ENCODE measurements at regions not wholly inside any gene's neighbourhood (a gene's known extent, or its start where the extent isn't known, plus 50 kb on each side); places are given as distances from the start of the nearest gene placed in this dataset.

GRCh38 chr2:167489325-167489724 lies 601.0 kb downstream of the XIRP2 start:
- no peak overlapping the region for H3K4me2 ChIP-seq (ENCODE audit: control insufficient read depth, extremely low read depth, insufficient read depth, low read depth, low read length)
- DNase-seq (ENCODE audit: low read depth, low spot score) (no peak), FAIRE-seq (no peak)
- H3K9ac ChIP-seq (ENCODE audit: control insufficient read depth, extremely low read depth, insufficient read depth, low read length): no peak overlapping the region
- no peaks in the 10 kb centered on the region for H3K4me1 ChIP-seq (ENCODE audit: control insufficient read depth, extremely low read depth, insufficient read depth, low read length)
- H3K27me3 ChIP-seq (ENCODE audit: control insufficient read depth, extremely low read depth, insufficient read depth, low read length): no peaks in the 10 kb centered on the region
- dilution Hi-C loops (cut with MboI; ENCODE audit: extremely low pct_ligation_motif_present, low sequenced_read_pairs): no loop called here
- H2AFZ ChIP-seq (ENCODE audit: control insufficient read depth, low read length): no peak overlapping the region
- H3K9me3 ChIP-seq (ENCODE audit: control insufficient read depth, low read depth, low read length): no peaks in the 10 kb centered on the region
- no peaks in the 10 kb centered on the region for H3K79me2 ChIP-seq (ENCODE audit: control insufficient read depth, insufficient read depth, low read length)
- H3K36me3 ChIP-seq (ENCODE audit: control insufficient read depth in 2 of 2, extremely low read depth in 1 of 2, insufficient read depth in 2 of 2, low read length in 2 of 2): no peaks in the 10 kb centered on the region
- no peaks in the 10 kb centered on the region for H3K9me1 ChIP-seq (ENCODE audit: control insufficient read depth, extremely low read depth, insufficient read depth, low read length)
- no peak overlapping the region for H3K27ac ChIP-seq (ENCODE audit: control insufficient read depth, insufficient read depth, low read length)
- H4K20me1 ChIP-seq (ENCODE audit: control insufficient read depth, extremely low read depth, insufficient read depth, low read length): no peaks in the 10 kb centered on the region
- H3K4me3 ChIP-seq (ENCODE audit: control insufficient read depth in 2 of 3, extremely low read depth in 1 of 3, insufficient read depth in 2 of 3, low read depth in 1 of 3, low read length in 3 of 3): no peak overlapping the region
- TF ChIP-seq, protein P1, sequence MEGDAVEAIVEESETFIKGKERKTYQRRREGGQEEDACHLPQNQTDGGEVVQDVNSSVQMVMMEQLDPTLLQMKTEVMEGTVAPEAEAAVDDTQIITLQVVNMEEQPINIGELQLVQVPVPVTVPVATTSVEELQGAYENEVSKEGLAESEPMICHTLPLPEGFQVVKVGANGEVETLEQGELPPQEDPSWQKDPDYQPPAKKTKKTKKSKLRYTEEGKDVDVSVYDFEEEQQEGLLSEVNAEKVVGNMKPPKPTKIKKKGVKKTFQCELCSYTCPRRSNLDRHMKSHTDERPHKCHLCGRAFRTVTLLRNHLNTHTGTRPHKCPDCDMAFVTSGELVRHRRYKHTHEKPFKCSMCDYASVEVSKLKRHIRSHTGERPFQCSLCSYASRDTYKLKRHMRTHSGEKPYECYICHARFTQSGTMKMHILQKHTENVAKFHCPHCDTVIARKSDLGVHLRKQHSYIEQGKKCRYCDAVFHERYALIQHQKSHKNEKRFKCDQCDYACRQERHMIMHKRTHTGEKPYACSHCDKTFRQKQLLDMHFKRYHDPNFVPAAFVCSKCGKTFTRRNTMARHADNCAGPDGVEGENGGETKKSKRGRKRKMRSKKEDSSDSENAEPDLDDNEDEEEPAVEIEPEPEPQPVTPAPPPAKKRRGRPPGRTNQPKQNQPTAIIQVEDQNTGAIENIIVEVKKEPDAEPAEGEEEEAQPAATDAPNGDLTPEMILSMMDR (optimal IDR thresholded peaks at IDR 0.05 in 1 of 3, IDR thresholded peaks at IDR 0.05 in 1 of 3, conservative IDR thresholded peaks at IDR 0.05 in 1 of 3; ENCODE audit: extremely low read depth in 1 of 3, insufficient read depth in 2 of 3, low read length in 3 of 3): no peak
- TF ChIP-seq EZH2 (IDR thresholded peaks at IDR 0.05; ENCODE audit: low read length): no peak

DNA sequence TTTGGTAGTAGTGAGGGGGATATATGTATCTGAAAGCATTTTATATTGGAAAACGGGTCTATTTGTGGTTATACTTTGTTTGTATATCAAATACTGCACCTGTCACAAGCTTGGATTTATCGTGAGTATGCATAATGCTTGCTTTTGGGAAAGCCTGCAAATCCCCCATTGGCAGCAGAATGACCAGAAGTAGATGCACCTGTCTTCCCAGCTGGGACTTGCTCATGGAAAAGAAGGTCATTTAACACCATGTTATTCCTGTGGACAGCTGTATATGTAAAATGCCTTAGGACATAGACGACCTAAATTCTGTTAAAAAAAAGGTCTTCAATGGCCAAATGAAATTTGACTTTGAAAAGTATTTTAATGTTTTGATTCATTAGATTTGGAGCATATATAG lies 599.4 kb downstream of the XIRP2 start:
- H3K9me3 ChIP-seq (ENCODE audit: control insufficient read depth, low read depth, low read length): no peaks in the 10 kb centered on the region
- no peak overlapping the region for H3K27ac ChIP-seq (ENCODE audit: control insufficient read depth, insufficient read depth, low read length)
- H3K4me3 ChIP-seq (ENCODE audit: control insufficient read depth in 2 of 3, extremely low read depth in 1 of 3, insufficient read depth in 2 of 3, low read depth in 1 of 3, low read length in 3 of 3): no peak overlapping the region
- FAIRE-seq: no peak
- H3K27me3 ChIP-seq (ENCODE audit: control insufficient read depth, extremely low read depth, insufficient read depth, low read length): no peaks in the 10 kb centered on the region
- H3K9me1 ChIP-seq (ENCODE audit: control insufficient read depth, extremely low read depth, insufficient read depth, low read length): no peaks in the 10 kb centered on the region
- H3K79me2 ChIP-seq (ENCODE audit: control insufficient read depth, insufficient read depth, low read length): no peaks in the 10 kb centered on the region
- no peak overlapping the region for H2AFZ ChIP-seq (ENCODE audit: control insufficient read depth, low read length)
- no peaks in the 10 kb centered on the region for H4K20me1 ChIP-seq (ENCODE audit: control insufficient read depth, extremely low read depth, insufficient read depth, low read length)
- DNase-seq (ENCODE audit: low read depth, low spot score): no peak
- dilution Hi-C loops (cut with MboI; ENCODE audit: extremely low pct_ligation_motif_present, low sequenced_read_pairs): no loop called here
- H3K4me2 ChIP-seq (ENCODE audit: control insufficient read depth, extremely low read depth, insufficient read depth, low read depth, low read length): no peak overlapping the region
- H3K9ac ChIP-seq (ENCODE audit: control insufficient read depth, extremely low read depth, insufficient read depth, low read length): no peak overlapping the region
- TF ChIP-seq, protein P1 (optimal IDR thresholded peaks at IDR 0.05 in 1 of 3, IDR thresholded peaks at IDR 0.05 in 1 of 3, conservative IDR thresholded peaks at IDR 0.05 in 1 of 3; ENCODE audit: extremely low read depth in 1 of 3, insufficient read depth in 2 of 3, low read length in 3 of 3): no peak
- TF ChIP-seq EZH2 (IDR thresholded peaks at IDR 0.05; ENCODE audit: low read length): no peak
- H3K4me1 ChIP-seq (ENCODE audit: control insufficient read depth, extremely low read depth, insufficient read depth, low read length): no peaks in the 10 kb centered on the region
- H3K36me3 ChIP-seq (ENCODE audit: control insufficient read depth in 2 of 2, extremely low read depth in 1 of 2, insufficient read depth in 2 of 2, low read length in 2 of 2): no peaks in the 10 kb centered on the region

Data from keratinocyte (primary cell).